GM03348 (cell line): ENCODE measurements at regions not wholly inside any gene's neighbourhood (a gene's known extent, or its start where the extent isn't known, plus 50 kb on each side); places are given as distances from the start of the nearest gene placed in this dataset.

Experiments
- DNase-seq: peaks from one replicate; pipeline ENCODE4 v3.0.0; 2012; ENCODE audit warnings: low spot score

DNA sequence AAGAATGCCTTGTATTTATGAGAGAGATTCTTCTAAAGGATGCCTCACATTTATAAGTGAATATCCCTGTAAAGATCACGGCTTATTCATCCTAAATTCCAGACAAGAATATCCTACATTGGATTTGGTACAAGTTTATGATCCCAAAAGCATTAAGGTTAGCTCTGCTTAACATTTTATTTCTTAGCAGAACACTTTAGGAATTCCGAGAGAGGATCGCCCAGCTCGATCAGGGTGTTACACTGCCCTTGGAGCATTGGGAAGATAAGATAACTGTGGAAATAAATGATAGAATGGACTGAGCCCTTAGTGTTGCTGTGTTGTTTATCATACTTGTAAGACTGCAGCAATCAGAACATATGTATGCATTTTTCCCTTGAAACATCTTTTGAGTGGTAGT is 223.0 kb upstream of the CDIN1 start:
- DNase-seq, result no peak

GRCh38 chr15:36356978-36357601 is 222.3 kb upstream of the CDIN1 start:
- peak; percentile 62 for DNase-seq

DNA sequence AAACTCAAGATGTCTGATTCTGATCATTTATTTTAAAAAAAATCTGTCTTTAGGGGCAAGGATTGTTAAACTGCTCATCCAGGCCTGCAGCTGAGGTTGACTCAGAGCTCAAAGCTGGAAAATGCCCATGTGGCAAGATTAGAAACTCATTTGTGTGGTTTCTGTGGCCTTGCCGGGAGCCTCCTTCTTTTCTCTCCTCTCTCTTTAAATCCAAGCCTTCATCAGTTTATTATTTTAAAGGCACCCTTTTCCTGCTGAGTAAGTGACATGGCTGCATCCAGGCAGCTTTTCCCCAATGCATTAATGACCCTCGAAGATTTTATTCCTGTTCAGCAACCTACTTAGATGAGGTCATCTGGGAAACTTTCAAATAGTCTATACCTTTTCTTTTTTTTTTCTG is 221.3 kb upstream of the CDIN1 start:
- peak; percentile 66 for DNase-seq

DNA sequence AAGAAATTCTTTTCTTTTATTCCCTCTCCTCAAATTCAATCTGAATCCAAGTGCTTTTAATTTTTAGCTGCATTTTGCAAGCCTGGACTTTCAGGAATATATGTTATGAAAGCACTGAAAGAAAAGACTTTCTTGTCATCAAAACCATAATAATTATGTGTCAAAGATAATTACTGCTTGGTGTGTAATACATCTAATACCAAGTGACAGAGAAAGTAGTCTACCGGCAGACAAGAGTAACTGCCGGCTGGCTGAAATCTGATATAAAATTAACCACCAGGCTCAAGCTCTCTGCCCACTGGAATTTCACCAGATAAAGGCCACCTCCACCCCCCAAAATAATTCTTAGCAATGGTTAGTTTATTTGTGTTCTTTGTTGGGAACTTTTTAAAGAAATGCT is 220.9 kb upstream of the CDIN1 start:
- DNase-seq, result peak; percentile 16

GRCh38 chr15:36359286-36359685 is 220.1 kb upstream of the CDIN1 start:
- no peak for DNase-seq

DNA sequence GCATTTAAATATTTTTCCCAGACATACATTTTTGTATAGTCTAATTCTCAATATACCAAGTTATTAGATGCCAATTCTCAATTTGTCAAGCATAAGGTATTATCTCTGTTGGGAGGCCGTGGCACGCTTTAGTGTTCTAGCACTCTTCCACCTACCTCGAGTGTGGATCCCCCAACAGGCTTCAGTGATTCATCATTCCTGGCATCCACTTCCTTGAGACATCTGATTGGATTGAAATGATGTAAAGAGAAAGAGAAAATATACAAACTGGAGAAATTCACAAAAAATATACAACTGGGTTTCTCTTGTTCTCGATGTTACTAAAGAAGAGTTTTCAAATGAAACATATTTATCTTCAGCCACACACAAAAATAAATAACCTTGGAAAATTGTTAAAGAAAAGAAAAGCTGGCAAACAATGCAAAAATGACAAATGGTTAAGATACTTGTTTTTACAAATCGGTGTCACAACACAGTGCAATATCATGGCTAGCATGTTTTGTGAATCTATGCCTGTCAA is 218.0 kb upstream of the CDIN1 start:
- no peak for DNase-seq

GRCh38 chr15:36362509-36362915 is 216.9 kb upstream of the CDIN1 start:
- DNase-seq, result peak; percentile 46

- DNase-seq, result peak; percentile 53
Observed at GRCh38 chr15:36363335-36363734, 216.1 kb upstream of the CDIN1 start.

- DNase-seq, result no peak
Observed at GRCh38 chr15:36364377-36364776, 215.0 kb upstream of the CDIN1 start.

GRCh38 chr15:36365963-36366362 is 213.5 kb upstream of the CDIN1 start:
- no peak for DNase-seq

DNA sequence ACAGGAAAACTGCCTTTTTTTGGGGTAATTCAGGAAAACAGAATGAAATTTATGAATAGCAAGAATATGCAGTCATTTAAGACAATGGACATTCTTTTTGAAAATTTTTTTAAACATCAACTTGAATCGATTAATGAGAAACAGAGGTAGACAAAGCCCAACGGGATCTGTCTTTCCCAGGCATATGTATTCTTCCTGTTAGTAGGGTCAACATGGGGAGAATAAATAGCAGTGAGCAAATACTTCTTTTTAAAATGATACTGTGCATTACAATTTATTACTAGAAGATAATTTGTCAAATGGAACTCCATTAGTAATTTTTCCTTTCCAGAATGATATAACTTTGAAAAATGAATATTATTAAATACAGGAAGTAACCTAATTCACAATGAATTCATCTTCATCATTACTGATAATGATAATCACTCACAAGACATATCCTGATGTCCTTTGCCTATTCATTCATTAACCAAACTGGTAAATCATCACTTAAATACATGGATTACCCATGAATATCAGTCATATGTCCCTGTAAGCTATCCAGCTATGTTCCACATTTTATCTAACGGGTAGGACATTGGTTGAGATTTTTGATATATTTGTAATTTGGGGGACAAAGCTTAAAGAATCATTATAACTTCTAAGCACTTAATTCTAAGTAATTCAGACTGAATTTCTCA is 209.2 kb upstream of the CDIN1 start:
- no peak for DNase-seq

DNA sequence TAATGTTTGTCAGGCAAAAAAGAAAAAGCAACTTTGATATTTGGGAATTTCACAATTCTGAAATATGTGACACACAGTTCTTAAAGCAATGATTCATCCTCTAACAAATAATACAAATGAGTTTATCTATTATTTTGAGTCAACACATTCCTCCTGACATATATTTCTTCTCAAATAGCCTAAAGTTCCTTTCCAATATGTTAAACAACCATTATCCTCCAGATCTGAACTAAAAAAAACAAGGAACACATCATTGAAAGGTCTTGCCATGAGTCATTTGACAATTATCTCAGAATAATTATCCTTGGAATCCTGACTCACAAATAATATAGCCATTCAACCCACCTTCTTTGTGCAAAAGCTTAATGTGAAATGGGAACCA is 208.7 kb upstream of the CDIN1 start:
- peak; percentile 49 for DNase-seq

DNA sequence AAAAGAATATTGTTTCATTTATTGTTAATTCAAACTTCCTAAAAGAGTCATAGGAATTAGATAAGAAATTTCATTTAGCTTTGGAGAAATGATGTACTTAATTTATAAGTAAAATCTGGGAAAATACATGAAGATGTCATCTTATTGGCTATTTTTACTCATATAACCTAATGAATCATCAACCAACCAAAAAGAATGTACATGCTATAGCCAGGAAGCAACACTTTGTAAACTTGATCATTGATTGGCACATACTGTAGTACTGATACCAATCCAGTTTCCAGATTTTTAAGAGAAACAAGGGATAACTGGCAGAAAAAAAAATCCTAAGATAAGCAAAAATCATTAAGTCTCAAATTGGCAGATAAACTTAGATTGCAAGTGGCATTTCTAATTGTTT is 207.9 kb upstream of the CDIN1 start:
- DNase-seq, result no peak

DNA sequence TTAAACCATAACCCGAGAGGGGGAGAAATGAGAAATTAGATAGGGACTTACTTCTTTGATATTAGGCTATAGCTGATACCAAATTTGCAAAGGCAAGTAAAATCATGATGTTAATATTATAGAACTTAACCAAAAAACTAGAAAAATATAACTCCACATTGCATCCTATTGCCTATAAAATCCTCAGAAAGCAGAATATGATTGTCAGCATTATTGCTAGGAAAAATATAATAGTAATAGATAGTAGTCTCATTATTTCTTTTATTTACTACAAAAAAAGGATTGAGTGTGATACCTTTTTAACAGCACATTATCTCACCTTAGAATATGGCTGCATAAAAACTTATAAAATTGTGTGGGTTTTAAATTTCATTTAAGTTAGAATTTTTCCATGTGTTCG is 206.5 kb upstream of the CDIN1 start:
- no peak for DNase-seq

GRCh38 chr15:36373550-36373949 is 205.9 kb upstream of the CDIN1 start:
- no peak for DNase-seq

DNA sequence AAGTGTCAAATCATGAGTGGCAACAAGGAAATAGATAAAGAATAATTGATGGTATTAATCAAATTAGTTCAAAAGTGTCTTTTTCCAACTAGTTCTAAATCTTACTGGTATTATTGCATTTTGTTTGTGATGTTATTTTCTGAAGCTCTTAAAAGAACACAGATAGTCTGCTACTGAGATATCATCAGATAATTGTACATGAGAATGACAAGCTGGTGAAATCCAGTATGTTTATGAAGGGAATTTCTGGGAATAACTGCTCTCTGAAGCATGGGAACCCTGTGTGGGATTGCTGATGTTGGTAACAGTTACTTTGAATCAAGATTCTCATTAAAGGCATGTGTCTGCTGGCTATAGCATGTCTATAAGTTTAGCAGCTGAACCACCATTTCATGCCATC is 190.3 kb upstream of the CDIN1 start:
- DNase-seq, result no peak

GRCh38 chr15:36390491-36390890 is 188.9 kb upstream of the CDIN1 start:
- no peak for DNase-seq

DNA sequence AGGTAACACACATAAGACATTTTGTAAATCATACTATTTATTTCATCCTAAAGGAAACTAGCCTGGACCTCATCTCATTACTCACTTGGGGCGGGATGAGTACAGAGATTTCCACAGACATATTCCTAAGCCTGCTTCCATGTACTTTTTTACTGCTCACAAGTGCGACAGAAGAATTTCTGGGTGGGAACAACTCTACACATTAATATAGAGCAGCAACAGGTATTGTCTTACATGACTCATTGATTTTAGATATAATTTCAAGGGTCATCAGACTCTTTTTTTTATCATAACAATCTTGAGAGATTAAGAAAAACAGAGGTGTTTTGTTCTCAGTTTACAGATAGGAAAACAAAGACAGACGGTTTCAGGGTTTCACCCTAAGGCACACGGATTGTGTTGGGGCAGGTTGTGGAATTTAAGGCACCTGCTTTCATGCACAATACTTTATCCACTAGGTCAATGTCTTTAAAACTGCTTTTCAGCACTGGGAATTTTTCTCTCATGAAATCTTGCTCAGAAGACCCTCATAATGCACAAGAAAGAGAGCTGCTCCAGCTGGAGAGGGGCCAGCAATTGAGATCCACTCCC is 186.7 kb upstream of the CDIN1 start:
- no peak for DNase-seq

GRCh38 chr15:36398212-36398611 is 181.2 kb upstream of the CDIN1 start:
- DNase-seq, result no peak

DNA sequence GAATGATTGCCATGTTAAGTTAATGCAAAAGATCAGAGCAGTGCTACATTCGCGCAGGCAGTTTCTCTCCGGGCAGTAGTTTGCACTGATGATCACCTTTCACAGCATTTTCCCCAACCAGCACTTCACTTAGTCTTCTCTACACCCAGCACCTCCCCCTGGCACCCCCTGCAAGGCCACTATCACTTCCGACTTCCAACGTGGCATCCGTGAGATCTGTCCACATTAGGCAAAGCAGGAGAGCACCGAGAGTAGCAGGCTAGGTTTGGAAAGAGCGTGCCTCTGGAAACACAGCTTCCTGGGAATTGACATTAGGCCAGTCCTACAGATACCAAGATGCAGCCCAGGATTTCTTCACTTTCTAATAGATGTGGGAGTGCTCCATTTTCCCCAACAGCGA is 180.2 kb upstream of the CDIN1 start:
- no peak for DNase-seq

DNA sequence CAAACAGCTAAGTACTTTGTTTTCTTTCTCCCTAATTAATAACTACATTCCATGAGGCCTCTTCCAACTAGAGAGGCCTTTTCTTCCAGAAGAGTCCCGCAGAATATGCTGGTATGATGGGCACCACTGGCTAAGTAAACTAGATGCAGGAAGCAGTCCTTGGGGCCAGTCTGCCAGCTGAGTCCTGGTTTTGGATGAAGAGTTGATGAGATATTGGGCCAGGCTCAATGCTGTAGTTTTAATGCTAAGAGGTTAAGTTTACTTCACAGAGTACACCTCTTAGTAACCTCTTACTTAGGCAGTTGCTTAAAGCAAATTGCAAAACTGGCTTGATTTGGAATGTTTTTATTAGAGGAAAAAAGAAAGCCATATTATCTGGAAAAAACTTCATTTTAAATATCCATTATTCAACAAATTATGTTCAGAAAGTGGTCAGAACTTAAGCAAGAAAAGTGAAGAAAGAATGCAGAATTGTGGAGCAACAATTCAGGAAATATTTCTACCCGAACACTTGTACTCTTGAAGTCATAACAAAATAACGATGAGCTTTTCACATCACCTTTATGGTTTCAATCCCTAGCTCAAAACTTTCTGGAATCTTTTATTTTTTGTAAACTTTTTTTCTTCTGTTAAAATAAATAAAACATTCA is 178.4 kb upstream of the CDIN1 start:
- DNase-seq, result no peak

DNA sequence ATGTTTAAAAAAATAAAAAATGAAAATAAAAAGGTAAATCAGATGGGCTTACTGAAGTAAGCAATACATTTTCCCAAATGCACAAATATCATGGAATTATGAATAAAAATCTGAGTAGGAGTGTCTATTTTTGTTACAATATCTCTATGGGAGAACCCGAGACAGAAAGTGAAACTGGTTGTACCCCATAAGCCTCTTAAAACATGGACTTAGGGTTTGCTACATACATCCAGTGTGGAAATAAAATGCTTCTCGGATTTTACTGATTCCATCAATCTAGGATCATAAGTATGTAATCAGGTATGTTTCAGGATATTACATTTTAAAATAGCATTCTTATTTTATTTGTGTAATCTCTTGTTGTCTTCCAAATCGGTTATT is 177.8 kb upstream of the CDIN1 start:
- DNase-seq, result no peak

GRCh38 chr15:36403351-36403750 is 176.1 kb upstream of the CDIN1 start:
- no peak for DNase-seq
